ENCODE measurements at regions not wholly inside any gene's neighbourhood (a gene's known extent, or its start where the extent isn't known, plus 50 kb on each side); places are given as distances from the start of the nearest gene placed in this dataset.
A peak's percentile ranks its signal among the peaks of the same experiment; 100 is the strongest.

GRCh38 chr10:125392609-125393008, 232.2 kb upstream of the CTBP2 start:
- TF ChIP-seq CTCF (conservative IDR thresholded peaks at IDR 0.05): no peak

GRCh38 chr10:125392154-125392553, 231.8 kb upstream of the CTBP2 start:
- no peak for TF ChIP-seq CTCF (conservative IDR thresholded peaks at IDR 0.05)
- H3K27ac ChIP-seq: no peak overlapping the region

More at GRCh38 chr10:125392609-125393008, 232.2 kb upstream of the CTBP2 start:
- H3K27ac ChIP-seq: no peak overlapping the region

- no peak overlapping the region for H3K27ac ChIP-seq
- TF ChIP-seq CTCF (conservative IDR thresholded peaks at IDR 0.05): no peak
These were observed 229.3 kb upstream of the CTBP2 start for GRCh38 chr10:125389648-125390047.

- H3K27ac ChIP-seq: no peak overlapping the region
- TF ChIP-seq CTCF (conservative IDR thresholded peaks at IDR 0.05): no peak
These were observed 219.2 kb upstream of the CTBP2 start for GRCh38 chr10:125379592-125379991.

- H3K27ac ChIP-seq: no peak overlapping the region
- no peak for TF ChIP-seq CTCF (conservative IDR thresholded peaks at IDR 0.05)
These were observed 217.0 kb upstream of the CTBP2 start for GRCh38 chr10:125377368-125377767.

- peak; percentile 67 for TF ChIP-seq CTCF (conservative IDR thresholded peaks at IDR 0.05)
- no peak overlapping the region for H3K27ac ChIP-seq
These were observed 214.8 kb upstream of the CTBP2 start for GRCh38 chr10:125375210-125375609.

GRCh38 chr10:125373546-125373945, 213.2 kb upstream of the CTBP2 start:
- no peak for TF ChIP-seq CTCF (conservative IDR thresholded peaks at IDR 0.05)
- no peak overlapping the region for H3K27ac ChIP-seq

GRCh38 chr10:125370578-125370977, 210.2 kb upstream of the CTBP2 start:
- H3K27ac ChIP-seq: no peak overlapping the region
- no peak for TF ChIP-seq CTCF (conservative IDR thresholded peaks at IDR 0.05)

Measured in VCaP (cell line).